K562 (cell line): ENCODE measurements at regions not wholly inside any gene's neighbourhood (a gene's known extent, or its start where the extent isn't known, plus 50 kb on each side); places are given as distances from the start of the nearest gene placed in this dataset.

Experiments
- ATAC-seq: fragments of 200-7000 bp; cut with Tn5 transposase; 3 replicates; pipeline ENCODE4 v1.9.1; 2020; ENCODE audit warnings: moderate library complexity
- BruUV-seq: library from RNA; stranded (reverse); fragments of 400-500 nt; replicated peaks from 2 replicates; lab custom pipeline; 2021; lab: Mats Ljungman, UMichigan
- CTCF ChIA-PET: fragments of 300-600 bp; formaldehyde crosslinking; extraction: SDS; loops from one replicate; lab custom pipeline; 2021; ENCODE audit warnings: low intra/inter-chr PET ratio; lab: Yijun Ruan, JAX
- POLR2A ChIA-PET: fragments of 300-600, 350-650 bp; sonication (Branson Sonifier 250); formaldehyde crosslinking; extraction: SDS; loops from one replicate; lab custom pipeline; 2021; ENCODE audit warnings: antibody characterized with exemption, inconsistent platforms; lab: Yijun Ruan, JAX
- DNase-seq, 4 experiments: peaks; one replicate each; pipeline versions ENCODE4 v3.0.0 to v3.0.0-alpha.2; 2011 to 2018; ENCODE audit warnings: low spot score in 3 of 4, mixed read lengths in 3 of 4; ENCODE audit errors: extremely low read depth in 1 of 4
- FAIRE-seq: peaks from 2 replicates; lab custom pipeline; 2011; peaks lifted over from hg19 to GRCh38; lab: Jason Lieb, UNC
- H2AFZ ChIP-seq: 2 replicates; pipeline ENCODE4 v1.6.0; 2011; ENCODE audit warnings: low read depth, low read length, control low read depth, inconsistent platforms
- H3K27ac ChIP-seq: fragments of 200-600 bp; 3 replicates; pipeline ENCODE4 v1.8.0; 2011; ENCODE audit warnings: low read depth, mild to moderate bottlenecking, control low read depth, inconsistent platforms, low read length, moderate library complexity, mixed read lengths; ENCODE audit errors: extremely low read depth
- H3K27me3 ChIP-seq, 2 experiments: fragments of 300-600 bp in 1 of 2; 2 replicates in 1 of 2; 3 replicates in 1 of 2; pipeline versions ENCODE4 v1.6.0 to v1.8.0; 2011; ENCODE audit warnings: inconsistent platforms in 2 of 2, low read length in 2 of 2, mild to moderate bottlenecking in 1 of 2, mixed read lengths in 1 of 2, moderate library complexity in 1 of 2; ENCODE audit not compliant: control insufficient read depth in 2 of 2, insufficient read depth in 2 of 2
- H3K36me3 ChIP-seq: fragments of 300-600 bp; 3 replicates; pipeline ENCODE4 v1.8.0; 2011; ENCODE audit warnings: mild to moderate bottlenecking, low read length, inconsistent platforms; ENCODE audit not compliant: control insufficient read depth, insufficient read depth
- H3K4me1 ChIP-seq, 2 experiments: fragments of 200-600 bp in 1 of 2; replicated peaks in 1 of 2; 2 replicates in 1 of 2; 3 replicates in 1 of 2; pipeline versions ENCODE4 v1.5.1 to v1.8.0; 2011; ENCODE audit warnings: inconsistent platforms in 2 of 2, low read length in 2 of 2, mild to moderate bottlenecking in 1 of 2, mixed read lengths in 1 of 2, moderate library complexity in 1 of 2; ENCODE audit not compliant: control insufficient read depth in 2 of 2, insufficient read depth in 2 of 2
- H3K4me2 ChIP-seq: 2 replicates; pipeline ENCODE4 v1.6.1; 2011; ENCODE audit warnings: low read length, control low read depth, inconsistent platforms, mixed read lengths; ENCODE audit not compliant: insufficient read depth
- H3K4me3 ChIP-seq: fragments of 200-600 bp; sonication (generic), shearing (Covaris generic); 2 replicates; pipeline ENCODE4 v1.5.1; 2016; ENCODE audit warnings: control low read depth, inconsistent platforms
- H3K79me2 ChIP-seq: fragments of 200-600 bp; 3 replicates; pipeline ENCODE4 v1.8.0; 2011; ENCODE audit warnings: low read length, inconsistent platforms; ENCODE audit not compliant: control insufficient read depth, insufficient read depth
- H3K9ac ChIP-seq, 2 experiments: 2 replicates each; pipeline versions ENCODE4 v1.6.0 to v1.6.1; 2011; ENCODE audit warnings: low read depth in 2 of 2, low read length in 2 of 2, control low read depth in 1 of 2, inconsistent platforms in 1 of 2, mild to moderate bottlenecking in 1 of 2, mixed read lengths in 1 of 2; ENCODE audit not compliant: insufficient read depth in 1 of 2
- H3K9me1 ChIP-seq: one replicate; pipeline ENCODE4 v1.6.0; 2011; ENCODE audit warnings: inconsistent platforms, mild to moderate bottlenecking, low read length, moderate library complexity; ENCODE audit not compliant: control insufficient read depth, insufficient read depth
- H3K9me3 ChIP-seq: replicated peaks from 2 replicates; pipeline ENCODE4 v1.5.1; 2011; ENCODE audit warnings: low read depth, low read length, inconsistent platforms; ENCODE audit not compliant: control insufficient read depth, insufficient read depth
- H4K20me1 ChIP-seq: replicated peaks from 2 replicates; pipeline ENCODE4 v1.6.1; 2011; ENCODE audit warnings: low read length, inconsistent platforms, mixed read lengths; ENCODE audit not compliant: control insufficient read depth, insufficient read depth
- ARID2 ChIP-seq: fragments of 450-650 bp; IDR thresholded peaks from 2 replicates; pipeline ENCODE4 v1.6.1; 2017; ENCODE audit warnings: antibody characterized with exemption, mild to moderate bottlenecking
- SAFB2 ChIP-seq: fragments of 200-400 bp; formaldehyde crosslinking; IDR thresholded peaks from 2 replicates; pipeline ENCODE4 v1.6.1; 2018; ENCODE audit warnings: borderline replicate concordance, low read length, low read depth, moderate library complexity; ENCODE audit not compliant: severe bottlenecking
- TFAP4 ChIP-seq: sonication (generic); formaldehyde crosslinking; IDR thresholded peaks from 2 replicates; pipeline ENCODE4 v1.8.0; 2022; ENCODE audit warnings: missing genetic modification reagents, mild to moderate bottlenecking, moderate library complexity, borderline replicate concordance
- XRCC3 ChIP-seq: fragments of 450-650 bp; IDR thresholded peaks from 2 replicates; pipeline ENCODE4 v1.6.1; 2017; ENCODE audit warnings: mild to moderate bottlenecking, moderate library complexity
- ZNF707 ChIP-seq: fragments of 250-450 bp; sonication (Bioruptor Pico); conservative IDR thresholded peaks from 2 replicates; pipeline ENCODE4 v1.8.0; 2022; ENCODE audit warnings: inconsistent platforms, mild to moderate bottlenecking, moderate library complexity
- WGBS: fragments of 100-300 bp; shearing (Covaris generic); methylation state at CpG from one replicate; pipeline ENCODE4 v1.1.6; 2016; ENCODE audit warnings: low coverage, mixed read lengths; ENCODE audit not compliant: insufficient coverage; ENCODE audit errors: missing lambda C conversion rate; 5-methylcytosine and 5-hydroxymethylcytosine counted together
- in situ Hi-C: fragments of 300-500 bp; cut with MboI; formaldehyde crosslinking; loops from 4 replicates; pipeline ENCODE4 v1.15.0; 2018; ENCODE audit warnings: inconsistent platforms, mixed read lengths
- intact Hi-C: fragments of 100-400 bp; cut with micrococcal nuclease; formaldehyde crosslinking; loops from 2 replicates; pipeline ENCODE4 v1.14.2; 2022

GRCh38 chr1:177334903-177335302 lies 164.1 kb downstream of the BRINP2 start (continued):
- TF ChIP-seq TFAP4 (CRISPR knock-in tag) = no peak
- no peak for TF ChIP-seq ZNF707 (CRISPR knock-in tag)
- TF ChIP-seq, all 486 proteins: peak for 0

- no peaks in the 10 kb centered on the region for H3K27me3 ChIP-seq
- ATAC-seq = no peak
- H3K27ac ChIP-seq = no peak overlapping the region
- H3K9me1 ChIP-seq = no peaks in the 10 kb centered on the region
- H3K9me3 ChIP-seq = peaks cover 3% of the 10 kb centered on the region; the same call in 1 of the 2 replicates
- WGBS = 0% methylated on average over 4 of the region's 4 CpGs
- no peak for FAIRE-seq
- in situ Hi-C loops = no loop called here
- POLR2A ChIA-PET = no interaction called here
- H3K79me2 ChIP-seq = no peaks in the 10 kb centered on the region
- no TSS peak for BruUV-seq
- H4K20me1 ChIP-seq = no peaks in the 10 kb centered on the region
- H3K4me3 ChIP-seq = no peak overlapping the region
- H3K36me3 ChIP-seq = no peaks in the 10 kb centered on the region
- no peak for DNase-seq
- no peaks in the 10 kb centered on the region for H3K4me1 ChIP-seq
- TF ChIP-seq ARID2 (no peak), SAFB2 (no peak), XRCC3 (no peak)
- CTCF ChIA-PET = no interaction called here
- no peak overlapping the region for H2AFZ ChIP-seq
- intact Hi-C loops = no loop called here
- no peak overlapping the region for H3K9ac ChIP-seq
- H3K4me2 ChIP-seq = no peak overlapping the region
Measured at GRCh38 chr1:177333936-177334595, 163.3 kb downstream of the BRINP2 start.
